ENCODE measurements at regions not wholly inside any gene's neighbourhood (a gene's known extent, or its start where the extent isn't known, plus 50 kb on each side); places are given as distances from the start of the nearest gene placed in this dataset.
"Not testable (repeated sequence)": the region's sequence is repeated elsewhere in the genome, so short reads cannot be mapped to it uniquely, and the experiment has no call there.

- DNase-seq: no peak
These were observed 266.1 kb upstream of the HDAC4 start for GRCh38 chr2:239666855-239667376.

DNA sequence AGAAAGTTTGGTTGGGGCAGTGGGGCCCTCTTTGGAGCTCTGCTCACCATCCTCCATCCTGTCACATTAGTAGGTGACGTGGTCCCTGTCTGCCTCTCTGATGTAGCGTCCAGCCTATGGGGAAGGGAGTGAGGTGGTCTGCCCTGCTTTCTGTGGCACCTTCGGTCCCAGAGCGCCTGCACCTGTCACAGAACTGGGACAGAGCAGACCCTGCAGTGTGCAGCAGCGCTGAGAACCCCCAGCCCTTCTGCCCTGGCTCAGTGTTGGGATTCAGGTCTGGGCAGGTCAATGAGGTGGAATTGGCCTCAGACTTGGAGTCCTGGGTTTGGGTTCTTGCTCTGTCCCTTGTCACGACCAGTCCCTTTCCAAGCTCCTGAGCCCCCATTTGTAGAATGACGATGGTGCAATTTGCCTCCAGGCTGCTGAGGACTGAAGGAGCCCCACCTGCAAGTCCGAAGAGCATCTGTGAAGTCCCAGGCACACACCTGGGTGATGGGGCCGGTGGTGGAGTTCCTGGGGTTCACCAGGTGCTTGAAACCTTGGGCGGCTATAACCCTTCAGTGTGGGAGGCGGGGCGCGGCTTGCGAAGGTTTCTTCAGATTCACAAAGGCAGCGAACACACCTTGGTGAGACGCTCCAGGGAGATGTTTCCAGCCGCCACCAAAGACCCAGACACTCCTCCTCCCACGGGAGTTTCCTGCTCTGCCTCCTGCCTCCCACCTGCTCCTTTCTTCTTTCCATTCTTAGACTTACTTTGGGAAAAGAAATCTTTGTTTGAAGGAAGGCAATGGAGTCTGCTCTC lies 265.4 kb upstream of the HDAC4 start:
- DNase-seq: no peak

DNA sequence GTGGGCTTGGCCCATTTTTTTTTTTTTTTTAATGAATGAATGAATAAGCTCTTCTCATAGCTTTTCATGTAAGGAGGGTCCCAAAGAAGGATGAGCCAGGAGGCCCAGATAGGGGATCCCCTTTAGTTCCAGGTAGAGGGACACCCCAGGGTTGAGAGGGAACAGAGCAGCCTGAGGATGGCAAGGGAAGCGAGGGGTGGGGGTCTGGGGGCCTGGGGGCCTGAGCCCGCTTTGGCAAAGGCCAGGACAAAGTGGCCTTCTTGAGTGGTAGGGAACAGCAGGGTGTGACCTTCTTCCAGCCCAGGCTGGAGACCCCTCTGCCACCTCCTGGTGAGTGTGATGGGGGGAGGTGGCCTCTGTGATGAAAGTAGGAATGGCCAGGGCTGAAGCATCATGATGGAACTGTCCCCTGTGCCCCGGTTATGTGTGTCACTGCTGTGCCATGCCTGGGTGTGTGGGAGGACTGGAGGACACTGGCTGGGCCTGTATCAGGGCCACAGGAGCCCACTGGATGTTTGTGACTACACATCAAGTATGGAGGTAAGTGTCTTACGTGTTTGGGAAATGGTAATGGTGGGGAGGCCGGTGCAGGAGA lies 263.5 kb upstream of the HDAC4 start:
- DNase-seq: no peak

DNA sequence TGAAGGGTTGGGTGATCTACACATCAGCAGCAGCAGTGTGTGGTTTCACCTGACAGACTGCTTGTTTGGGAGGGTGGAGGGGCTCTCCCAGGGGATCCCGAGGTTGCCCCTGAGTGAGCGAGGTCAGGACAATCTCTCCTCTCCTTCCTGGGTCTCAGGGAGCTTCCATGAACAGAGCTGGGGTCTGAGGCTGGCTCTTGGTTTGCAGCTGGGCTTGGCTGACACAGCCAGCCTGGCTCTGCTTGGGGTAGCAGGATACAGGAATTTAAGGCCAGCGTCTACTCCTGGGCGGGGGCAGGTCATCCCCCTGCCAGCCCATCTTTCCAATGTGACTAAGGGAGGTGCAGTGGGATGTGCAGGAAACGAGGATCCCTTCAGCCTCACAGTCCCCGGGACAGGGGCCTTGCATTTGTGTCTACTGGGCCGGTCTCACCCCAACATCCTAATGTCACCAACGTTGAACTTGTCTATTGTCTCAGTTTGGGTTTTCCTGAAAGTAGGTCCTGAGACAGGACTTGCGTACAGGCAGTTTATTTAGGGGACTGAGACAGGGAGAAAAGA lies 262.6 kb upstream of the HDAC4 start:
- DNase-seq: no peak

DNA sequence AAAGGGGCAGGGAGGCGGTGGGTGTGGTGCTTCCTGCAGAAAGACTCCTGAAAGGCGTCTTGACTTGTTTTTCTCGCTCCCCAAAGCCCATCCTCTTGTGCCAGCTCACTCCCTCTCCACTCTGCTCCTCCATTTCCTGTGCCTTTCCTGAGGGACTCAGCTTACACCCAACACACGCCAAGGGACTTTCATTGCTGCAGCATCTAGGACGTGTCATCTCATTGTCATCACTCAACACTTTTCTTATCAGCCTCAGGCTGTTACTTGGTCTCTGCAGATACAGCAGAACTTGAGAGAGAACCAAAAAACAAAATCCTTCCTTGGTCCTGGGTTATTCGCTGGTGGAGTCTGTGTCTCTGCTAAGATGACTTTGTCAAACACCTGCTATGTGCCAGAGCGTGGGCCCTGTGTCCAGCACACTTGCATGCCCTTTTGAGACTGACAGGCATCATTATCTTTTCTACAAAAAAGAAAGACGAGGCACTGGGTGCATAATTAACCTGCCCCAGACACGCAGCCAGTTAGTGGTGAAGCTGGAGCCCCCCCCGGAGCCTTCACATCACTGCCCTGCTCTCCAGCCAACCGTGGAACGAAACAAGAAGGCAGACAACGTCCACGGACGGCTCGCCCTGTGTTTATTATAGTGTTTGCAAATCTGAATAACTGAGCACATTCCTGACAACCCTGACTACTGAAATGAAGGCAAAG lies 261.7 kb upstream of the HDAC4 start:
- DNase-seq: no peak

DNA sequence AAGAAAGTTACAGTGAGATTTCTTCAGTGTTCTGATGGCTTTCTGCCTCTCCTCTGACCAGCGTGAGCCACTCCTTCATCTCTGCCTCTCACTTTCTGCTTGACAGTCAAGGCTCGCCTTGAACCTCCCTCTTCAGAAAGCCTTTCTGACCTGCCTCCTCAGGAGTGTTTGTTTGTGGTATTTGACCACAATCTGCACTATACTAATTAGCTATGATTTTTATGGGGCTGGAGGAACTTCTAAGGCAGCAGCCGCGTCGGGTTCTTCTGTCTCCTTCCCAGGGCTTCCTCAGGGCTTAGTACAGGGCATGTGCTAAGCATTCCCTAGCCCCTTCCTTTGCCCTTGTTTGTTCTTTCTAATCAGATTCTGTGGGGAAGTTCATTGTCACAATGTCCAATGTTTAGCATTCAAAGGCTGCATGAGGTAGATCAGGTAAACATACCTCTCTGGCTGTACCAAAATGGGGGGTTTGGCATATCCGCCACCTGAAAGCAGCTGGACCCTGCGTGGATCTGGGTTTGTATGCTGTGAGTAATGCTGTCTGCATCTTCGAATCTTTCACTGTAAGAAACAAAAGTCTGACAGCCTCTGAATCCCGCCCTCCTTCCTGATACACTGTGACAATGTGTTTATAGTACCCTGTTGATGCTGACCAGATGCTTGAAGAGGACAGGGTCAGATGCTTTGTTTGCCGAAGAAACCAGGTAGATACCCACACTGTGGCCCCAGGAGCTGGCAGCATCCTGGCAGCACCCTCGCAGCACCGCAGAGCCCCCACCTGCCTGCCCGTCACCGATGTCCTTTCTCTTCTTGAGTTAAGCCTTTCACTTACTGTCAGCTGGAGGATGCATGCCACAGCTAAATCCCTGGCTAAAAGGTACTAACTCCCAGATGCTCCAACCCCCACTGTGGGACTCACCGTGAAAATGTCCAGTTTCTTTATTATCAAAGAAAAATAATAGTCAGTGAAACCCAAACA lies 260.8 kb upstream of the HDAC4 start:
- no peak for DNase-seq

DNA sequence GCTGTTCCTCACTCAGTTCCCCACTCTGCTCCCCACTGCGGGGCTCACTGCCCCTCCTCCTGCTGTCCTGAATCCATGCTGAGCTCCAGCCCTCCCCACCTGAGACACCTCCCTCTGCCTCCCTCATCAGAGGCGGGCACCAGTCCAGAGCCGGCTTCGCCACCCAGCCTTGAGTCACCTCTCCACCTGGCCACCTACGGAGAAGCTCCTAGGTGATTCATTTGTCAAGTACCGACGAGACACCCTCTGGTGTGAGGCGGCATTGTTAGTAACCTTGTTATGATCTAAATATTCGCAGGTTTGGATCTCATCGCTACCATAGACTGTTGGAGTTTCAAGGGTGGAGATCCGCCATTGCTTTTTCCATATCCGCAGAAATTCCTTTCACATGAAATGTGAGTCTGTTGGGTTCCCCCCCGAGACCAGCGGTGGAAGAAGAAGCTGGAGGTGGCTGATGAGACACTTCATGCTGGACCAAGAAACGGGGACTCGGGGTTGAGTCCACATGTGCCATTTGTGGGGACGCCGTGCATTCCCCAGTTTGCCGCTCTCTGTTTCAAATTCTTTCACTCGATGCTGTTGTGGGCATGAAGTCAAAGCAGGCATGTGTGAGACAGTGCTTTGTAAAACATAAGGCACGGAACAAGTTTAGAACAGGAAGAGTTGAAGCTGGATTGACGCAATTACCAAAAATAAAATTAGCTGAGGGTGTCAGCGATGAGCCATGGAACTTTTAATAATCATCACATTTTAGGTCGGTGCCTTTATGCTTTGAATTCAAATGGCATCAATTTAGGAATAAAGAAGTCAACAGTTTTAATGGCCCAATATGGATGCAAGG lies 259.8 kb upstream of the HDAC4 start:
- DNase-seq: no peak

GRCh38 chr2:239657992-239658391 lies 257.2 kb upstream of the HDAC4 start:
- DNase-seq: no peak

GRCh38 chr2:239657236-239657635 lies 256.4 kb upstream of the HDAC4 start:
- DNase-seq: no peak

- DNase-seq: no peak
These were observed 253.4 kb upstream of the HDAC4 start for GRCh38 chr2:239654266-239654665.

GRCh38 chr2:239651859-239652258 lies 251.0 kb upstream of the HDAC4 start:
- DNase-seq: no peak

- DNase-seq: no peak
These were observed 249.9 kb upstream of the HDAC4 start for GRCh38 chr2:239650674-239651073.

- no peak for DNase-seq
These were observed 248.5 kb upstream of the HDAC4 start for GRCh38 chr2:239649309-239649708.

- DNase-seq: no peak
These were observed 247.8 kb upstream of the HDAC4 start for GRCh38 chr2:239648607-239649006.

DNA sequence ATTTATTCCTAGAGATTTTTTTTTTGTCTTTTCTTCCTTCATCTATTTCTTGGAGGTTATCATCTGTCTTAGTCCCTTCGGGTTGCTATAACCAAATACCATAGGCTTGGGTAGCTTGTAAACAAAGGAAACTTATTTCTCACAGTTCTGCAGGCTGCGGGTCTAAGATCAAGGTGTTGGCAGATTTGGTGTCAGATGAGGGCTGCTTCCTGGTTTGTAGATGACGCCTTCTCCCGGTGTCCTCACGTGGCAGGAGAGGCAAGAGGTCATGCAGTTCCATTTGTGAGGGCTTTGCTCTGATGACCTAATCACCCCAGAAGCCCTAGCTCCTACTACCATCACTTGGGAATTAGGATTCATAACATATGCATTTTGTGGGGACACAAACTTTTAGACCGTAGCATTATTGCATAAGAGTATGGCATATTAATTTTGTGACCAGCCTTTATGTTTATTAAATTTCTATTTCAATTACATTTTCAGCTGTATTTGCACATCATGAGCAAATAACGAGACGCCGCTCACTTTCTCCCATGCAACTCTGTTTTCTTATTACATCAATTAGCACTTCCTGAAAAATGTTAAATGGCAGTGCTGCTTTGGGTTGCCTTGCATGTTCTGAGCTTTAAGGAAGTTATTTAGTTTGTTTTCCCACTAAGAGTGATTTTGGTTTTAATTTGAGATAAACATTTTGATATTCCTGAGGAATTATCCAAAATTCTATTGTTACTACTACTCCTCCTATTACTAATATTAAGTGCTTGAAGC lies 246.4 kb upstream of the HDAC4 start:
- DNase-seq: no peak

DNA sequence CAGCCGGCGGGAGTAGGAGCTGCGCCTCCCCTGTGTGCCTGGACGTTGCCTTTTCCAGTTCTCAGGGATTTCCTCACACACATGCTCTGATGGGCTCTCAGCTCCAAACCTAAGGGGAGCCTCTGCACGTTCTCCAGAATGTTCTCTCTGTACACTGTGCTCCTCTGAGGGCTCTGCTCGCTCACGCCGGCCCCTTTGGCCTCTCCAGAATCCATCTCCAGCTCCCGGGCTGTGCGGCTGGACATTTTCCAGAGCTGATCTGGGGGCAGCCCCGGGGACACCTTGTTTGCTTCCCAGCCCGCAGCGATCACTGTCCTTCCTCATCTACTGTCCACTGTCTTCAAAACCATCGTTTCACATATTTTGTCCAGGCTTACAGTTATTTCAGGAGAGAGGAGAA lies 245.4 kb upstream of the HDAC4 start:
- no peak for DNase-seq

DNA sequence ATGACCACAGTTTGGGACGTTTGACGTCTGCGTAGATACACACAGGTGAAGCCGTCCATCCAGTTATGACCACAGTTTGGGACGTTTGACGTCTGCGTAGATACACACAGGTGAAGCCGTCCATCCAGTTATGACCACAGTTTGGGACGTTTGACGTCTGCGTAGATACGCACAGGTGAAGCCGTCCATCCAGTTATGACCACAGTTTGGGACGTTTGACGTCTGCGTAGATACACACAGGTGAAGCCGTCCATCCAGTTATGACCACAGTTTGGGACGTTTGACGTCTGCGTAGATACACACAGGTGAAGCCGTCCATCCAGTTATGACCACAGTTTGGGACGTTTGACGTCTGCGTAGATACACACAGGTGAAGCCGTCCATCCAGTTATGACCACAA lies 243.8 kb upstream of the HDAC4 start:
- not testable (repeated sequence) for DNase-seq

DNA sequence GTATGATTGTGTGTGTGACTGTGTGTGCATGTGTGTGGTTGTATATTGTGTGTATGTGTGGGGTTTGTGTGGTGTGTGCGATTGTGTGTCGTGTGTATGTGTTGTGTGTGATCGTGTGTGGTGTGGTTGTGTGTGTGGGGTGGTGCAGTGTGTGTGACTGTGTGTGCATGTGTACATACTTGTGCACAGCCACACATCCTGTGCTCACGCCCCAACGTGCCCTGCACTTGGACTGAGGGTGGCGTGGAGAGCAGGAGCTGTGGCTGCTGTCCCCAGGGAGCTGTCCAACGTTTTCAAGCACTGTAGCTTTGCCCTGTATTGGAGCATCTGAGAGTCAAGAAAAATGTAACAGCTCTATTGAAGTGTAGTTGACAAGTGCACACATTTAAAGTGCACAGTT lies 243.2 kb upstream of the HDAC4 start:
- DNase-seq: no peak

DNA sequence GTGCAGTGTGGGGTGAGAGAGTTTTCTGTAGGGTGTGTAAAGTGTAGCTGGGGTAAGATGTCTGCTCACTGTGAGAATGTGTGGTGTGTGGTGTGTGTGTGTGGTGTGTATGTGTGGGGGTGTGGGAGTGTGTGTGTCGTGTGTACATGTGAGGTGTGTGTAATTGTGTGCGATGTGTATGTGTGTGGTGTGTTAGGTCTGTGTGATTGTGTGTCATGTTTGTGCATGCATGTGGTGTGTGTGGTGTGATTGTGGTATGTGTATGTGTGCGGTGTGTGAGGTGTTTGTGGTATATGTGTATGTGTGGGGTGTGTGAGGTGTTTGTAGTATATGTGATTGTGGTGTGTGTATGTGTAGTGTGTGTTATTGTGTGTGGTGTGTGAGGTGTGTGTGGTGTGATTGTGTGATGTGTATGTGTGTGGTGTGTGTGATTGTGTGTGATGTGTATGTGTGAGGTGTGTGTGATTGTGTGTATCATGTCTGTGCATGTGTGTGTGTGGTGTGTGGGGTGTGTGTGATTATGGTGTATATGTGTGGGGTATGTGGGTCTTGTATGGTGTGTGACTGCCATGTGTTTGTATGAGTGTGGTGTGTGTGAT lies 241.7 kb upstream of the HDAC4 start:
- no peak for DNase-seq

- not testable (repeated sequence) for DNase-seq
These were observed 241.1 kb upstream of the HDAC4 start for GRCh38 chr2:239641904-239642303.

Data from AML-193 (cell line).